IPS-11a (cell line): ENCODE measurements at regions not wholly inside any gene's neighbourhood (a gene's known extent, or its start where the extent isn't known, plus 50 kb on each side); places are given as distances from the start of the nearest gene placed in this dataset.

Source experiments
- H3K4me3 ChIP-seq: one replicate; pipeline ENCODE4 v1.5.1; 2013; ENCODE audit warnings: low read depth, low read length, control low read depth

- H3K4me3 ChIP-seq: no peak overlapping the region
These were observed 413.6 kb upstream of the SALL3 start for GRCh38 chr18:78566065-78566464.

- no peak overlapping the region for H3K4me3 ChIP-seq
These were observed 412.9 kb upstream of the SALL3 start for GRCh38 chr18:78566720-78567119.

- no peak overlapping the region for H3K4me3 ChIP-seq
These were observed 408.4 kb upstream of the SALL3 start for GRCh38 chr18:78571063-78571785.

GRCh38 chr18:78571831-78572347, 407.7 kb upstream of the SALL3 start:
- no peak overlapping the region for H3K4me3 ChIP-seq

- no peak overlapping the region for H3K4me3 ChIP-seq
These were observed 405.8 kb upstream of the SALL3 start for GRCh38 chr18:78573773-78574172.

GRCh38 chr18:78576967-78577366, 402.7 kb upstream of the SALL3 start:
- no peak overlapping the region for H3K4me3 ChIP-seq

GRCh38 chr18:78579449-78579848, 400.2 kb upstream of the SALL3 start:
- H3K4me3 ChIP-seq: no peak overlapping the region

- no peak overlapping the region for H3K4me3 ChIP-seq
These were observed 399.6 kb upstream of the SALL3 start for GRCh38 chr18:78579854-78580577.

GRCh38 chr18:78580835-78581339, 398.7 kb upstream of the SALL3 start:
- no peak overlapping the region for H3K4me3 ChIP-seq

GRCh38 chr18:78582181-78582709, 397.4 kb upstream of the SALL3 start:
- H3K4me3 ChIP-seq: no peak overlapping the region

- H3K4me3 ChIP-seq: no peak overlapping the region
These were observed 396.5 kb upstream of the SALL3 start for GRCh38 chr18:78582898-78583738.

GRCh38 chr18:78583739-78584458, 395.7 kb upstream of the SALL3 start:
- H3K4me3 ChIP-seq: no peak overlapping the region

GRCh38 chr18:78584459-78585022, 395.1 kb upstream of the SALL3 start:
- H3K4me3 ChIP-seq: no peak overlapping the region

- H3K4me3 ChIP-seq: no peak overlapping the region
These were observed 393.0 kb upstream of the SALL3 start for GRCh38 chr18:78586586-78586985.

GRCh38 chr18:78587096-78587495, 392.5 kb upstream of the SALL3 start:
- H3K4me3 ChIP-seq: no peak overlapping the region

- H3K4me3 ChIP-seq: no peak overlapping the region
These were observed 391.7 kb upstream of the SALL3 start for GRCh38 chr18:78587626-78588600.

GRCh38 chr18:78589916-78590437, 389.6 kb upstream of the SALL3 start:
- no peak overlapping the region for H3K4me3 ChIP-seq

GRCh38 chr18:78595453-78595852, 384.2 kb upstream of the SALL3 start:
- no peak overlapping the region for H3K4me3 ChIP-seq
